Esophagus squamous epithelium (tissue), 5 donors: ENCODE measurements at regions not wholly inside any gene's neighbourhood (a gene's known extent, or its start where the extent isn't known, plus 50 kb on each side); places are given as distances from the start of the nearest gene placed in this dataset.

Source experiments
- DNase-seq: peaks from one replicate; lab custom pipeline; 2025; lab: John Stamatoyannopoulos, UW
- H3K27ac ChIP-seq, 4 donors: fragments of 200-600 bp; sonication (generic); one replicate each; pipeline ENCODE4 v1.5.1; 2016 to 2019; ENCODE audit warnings: mild to moderate bottlenecking in 1 of 4
- H3K27me3 ChIP-seq, 4 donors: fragments of 200-600 bp; sonication (generic); 1 replicate in 3 of 4; 2 replicates in 1 of 4; pipeline versions ENCODE4 v1.5.1 to v1.6.0; 2017 to 2021; ENCODE audit warnings: antibody characterized with exemption in 1 of 4
- H3K36me3 ChIP-seq, 3 donors: fragments of 200-600 bp; sonication (generic); one replicate each; pipeline ENCODE4 v1.5.1; 2016 to 2019
- H3K4me1 ChIP-seq, 3 donors: fragments of 200-600 bp; sonication (generic); one replicate each; pipeline ENCODE4 v1.5.1; 2017 to 2019
- H3K4me3 ChIP-seq, 4 donors: fragments of 200-600 bp; sonication (generic); 1 replicate in 3 of 4; 2 replicates in 1 of 4; pipeline ENCODE4 v1.5.1; 2016 to 2019; ENCODE audit warnings: mild to moderate bottlenecking in 2 of 4, moderate library complexity in 1 of 4
- H3K9me3 ChIP-seq, 3 donors: fragments of 200-600 bp; sonication (generic); one replicate each; pipeline ENCODE4 v1.5.1; 2016 to 2019
- POLR2A ChIP-seq, 4 donors: fragments of 450-650 bp; IDR thresholded peaks; one replicate each; pipeline ENCODE4 v1.6.1; 2017; ENCODE audit warnings: antibody characterized with exemption in 4 of 4, mild to moderate bottlenecking in 4 of 4, moderate library complexity in 3 of 4
- WGBS, 2 donors: methylation state at CpG; one replicate each; pipeline ENCODE4 v1.1.5; 2018; 5-methylcytosine and 5-hydroxymethylcytosine counted together
- intact Hi-C: fragments of 100-400 bp; cut with DNase I; formaldehyde crosslinking; loops from one replicate; pipeline ENCODE4 v1.15.0; 2022
- TF ChIP-seq, protein P1 (sequence below), 6 experiments: fragments of 450-650 bp in 4 of 6; fragments of 200-600 bp in 2 of 6; sonication (generic) in 2 of 6; IDR thresholded peaks; one replicate each; pipeline ENCODE4 v1.5.1; 2016 to 2019; ENCODE audit warnings: antibody characterized with exemption in 6 of 6, mild to moderate bottlenecking in 4 of 6, moderate library complexity in 4 of 6
- donor health status: DM: yes; HTN: yes; CAD: no.

DNA sequence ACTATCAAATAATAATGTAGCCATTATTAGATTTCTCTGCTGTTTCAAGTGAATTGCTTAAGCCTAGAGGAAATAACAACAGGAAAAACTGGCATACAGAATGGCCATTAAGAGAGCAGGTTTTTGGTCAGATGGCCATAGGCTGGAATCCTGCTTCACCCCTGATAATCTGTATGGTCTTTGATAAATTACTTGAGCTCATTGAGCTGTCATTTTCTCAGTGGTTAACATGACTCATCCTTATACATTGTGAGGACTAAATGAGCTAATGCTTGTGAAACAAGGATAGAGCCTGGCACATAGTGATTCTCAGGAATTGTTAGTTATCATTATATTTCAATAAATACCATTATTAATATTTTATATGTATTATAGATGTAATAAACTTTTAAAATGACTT lies 516.5 kb downstream of the KIF4B start:
- TF ChIP-seq, protein P1, sequence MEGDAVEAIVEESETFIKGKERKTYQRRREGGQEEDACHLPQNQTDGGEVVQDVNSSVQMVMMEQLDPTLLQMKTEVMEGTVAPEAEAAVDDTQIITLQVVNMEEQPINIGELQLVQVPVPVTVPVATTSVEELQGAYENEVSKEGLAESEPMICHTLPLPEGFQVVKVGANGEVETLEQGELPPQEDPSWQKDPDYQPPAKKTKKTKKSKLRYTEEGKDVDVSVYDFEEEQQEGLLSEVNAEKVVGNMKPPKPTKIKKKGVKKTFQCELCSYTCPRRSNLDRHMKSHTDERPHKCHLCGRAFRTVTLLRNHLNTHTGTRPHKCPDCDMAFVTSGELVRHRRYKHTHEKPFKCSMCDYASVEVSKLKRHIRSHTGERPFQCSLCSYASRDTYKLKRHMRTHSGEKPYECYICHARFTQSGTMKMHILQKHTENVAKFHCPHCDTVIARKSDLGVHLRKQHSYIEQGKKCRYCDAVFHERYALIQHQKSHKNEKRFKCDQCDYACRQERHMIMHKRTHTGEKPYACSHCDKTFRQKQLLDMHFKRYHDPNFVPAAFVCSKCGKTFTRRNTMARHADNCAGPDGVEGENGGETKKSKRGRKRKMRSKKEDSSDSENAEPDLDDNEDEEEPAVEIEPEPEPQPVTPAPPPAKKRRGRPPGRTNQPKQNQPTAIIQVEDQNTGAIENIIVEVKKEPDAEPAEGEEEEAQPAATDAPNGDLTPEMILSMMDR (IDR thresholded peaks at IDR 0.05) = no peak
- TF ChIP-seq POLR2A (IDR thresholded peaks at IDR 0.05) = no peak

DNA sequence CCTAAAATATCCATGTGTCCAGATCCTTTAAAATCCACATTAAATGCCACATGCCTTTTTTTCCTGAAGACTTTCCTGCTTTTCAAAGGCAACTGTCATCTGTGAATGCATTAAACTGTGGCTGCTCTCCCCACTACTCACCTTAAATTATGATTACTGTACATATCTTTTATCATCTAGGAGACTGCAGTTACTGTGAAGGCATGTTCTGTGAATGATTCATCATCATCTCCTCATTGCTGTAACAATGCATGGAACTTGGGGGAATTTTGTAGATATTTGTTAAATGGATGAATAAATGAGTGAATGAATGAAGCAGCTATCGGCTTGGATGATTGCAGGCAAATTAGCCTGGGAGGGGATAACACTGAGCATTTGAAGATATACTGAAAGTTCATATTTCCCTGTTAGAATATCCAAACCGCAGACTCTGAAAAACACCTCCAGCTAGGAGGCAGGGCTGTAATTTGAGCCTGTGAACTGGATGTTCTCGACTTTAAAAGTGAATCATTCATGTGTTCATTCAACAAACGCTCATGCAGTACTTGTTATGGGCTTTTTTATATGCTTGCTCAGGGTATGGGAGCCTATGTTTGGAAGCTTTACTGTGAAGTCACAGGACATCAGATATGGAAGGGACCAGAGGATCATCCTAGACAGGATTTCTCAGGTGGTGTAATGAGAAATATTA lies 519.2 kb downstream of the KIF4B start:
- H3K36me3 ChIP-seq = no peaks in the 10 kb centered on the region
- no peak for DNase-seq
- H3K4me1 ChIP-seq = no peaks in the 10 kb centered on the region
- no peak overlapping the region for H3K27ac ChIP-seq
- TF ChIP-seq POLR2A (IDR thresholded peaks at IDR 0.05) = no peak
- TF ChIP-seq, protein P1 (IDR thresholded peaks at IDR 0.05) = no peak
- WGBS, 2 donors = 30 to 32% methylated on average over 4 of the region's 4 CpGs
- H3K4me3 ChIP-seq = no peak overlapping the region
- no peaks in the 10 kb centered on the region for H3K27me3 ChIP-seq
- intact Hi-C loops = no loop called here
- no peaks in the 10 kb centered on the region for H3K9me3 ChIP-seq

More for the DNA sequence above, 516.5 kb downstream of the KIF4B start:
- no peak for DNase-seq
- H3K9me3 ChIP-seq = no peaks in the 10 kb centered on the region
- H3K27ac ChIP-seq = no peak overlapping the region
- no peaks in the 10 kb centered on the region for H3K36me3 ChIP-seq
- H3K4me3 ChIP-seq = no peak overlapping the region
- no peaks in the 10 kb centered on the region for H3K4me1 ChIP-seq
- intact Hi-C loops = no loop called here
- H3K27me3 ChIP-seq = no peaks in the 10 kb centered on the region

DNA sequence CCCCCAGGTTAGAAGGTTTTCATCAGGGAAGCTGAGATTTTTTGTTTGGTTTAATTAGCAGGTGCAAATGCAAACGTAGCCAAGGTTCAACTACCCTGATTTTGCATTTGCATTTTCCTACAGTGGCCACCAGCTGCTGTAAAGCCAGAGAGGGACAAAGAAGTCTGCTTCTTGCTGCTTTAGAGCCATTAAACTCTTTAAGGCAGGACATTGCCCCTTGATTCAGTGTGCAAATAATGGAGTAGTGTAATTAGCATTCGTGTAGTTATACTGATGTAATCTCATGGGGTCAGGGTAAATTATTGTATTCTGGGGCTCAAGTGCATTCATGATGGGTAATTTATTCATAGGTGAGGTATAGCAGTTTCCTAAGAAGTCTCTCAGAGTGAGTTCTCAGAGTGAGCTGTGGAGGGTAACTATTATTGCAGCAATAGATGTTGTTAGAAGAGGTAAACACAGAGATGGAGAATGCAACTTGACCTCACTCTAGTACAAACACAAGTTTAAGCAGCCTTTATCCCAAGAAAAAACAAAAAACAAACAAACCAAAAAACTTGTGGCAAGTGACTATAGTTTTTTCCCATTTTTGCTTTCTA lies 526.5 kb downstream of the KIF4B start:
- H3K36me3 ChIP-seq = no peaks in the 10 kb centered on the region
- TF ChIP-seq, protein P1 (IDR thresholded peaks at IDR 0.05) = no peak
- no peak for TF ChIP-seq POLR2A (IDR thresholded peaks at IDR 0.05)
- no peaks in the 10 kb centered on the region for H3K4me1 ChIP-seq
- H3K27me3 ChIP-seq = no peaks in the 10 kb centered on the region
- intact Hi-C loops = no loop called here
- 15 to 23% methylated on average over 2 of the region's 2 CpGs for WGBS, 2 donors
- no peak overlapping the region for H3K4me3 ChIP-seq
- no peak for DNase-seq
- no peaks in the 10 kb centered on the region for H3K9me3 ChIP-seq
- no peak overlapping the region for H3K27ac ChIP-seq

DNA sequence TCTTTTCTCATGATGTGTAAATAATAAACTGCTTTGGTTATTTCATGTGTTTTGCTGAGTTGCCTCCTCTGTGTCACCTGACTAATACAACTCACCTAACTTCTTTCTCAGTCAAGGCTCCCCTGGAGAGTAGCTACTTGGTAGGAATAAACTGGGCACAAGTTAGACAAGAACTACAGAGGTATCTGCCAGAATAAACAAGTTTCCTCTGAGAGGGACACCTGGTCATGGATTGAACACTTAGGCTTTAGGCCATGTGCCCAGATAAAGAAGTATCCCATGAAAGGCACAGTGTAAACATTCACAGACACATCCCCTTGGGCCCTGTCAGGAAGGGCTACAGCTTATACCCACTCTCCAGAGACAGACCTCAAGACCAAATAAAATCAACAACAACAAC lies 532.5 kb downstream of the KIF4B start:
- H3K27ac ChIP-seq = no peak overlapping the region
- no peaks in the 10 kb centered on the region for H3K4me1 ChIP-seq
- no peaks in the 10 kb centered on the region for H3K9me3 ChIP-seq
- DNase-seq = no peak
- TF ChIP-seq, protein P1 (IDR thresholded peaks at IDR 0.05) = no peak
- TF ChIP-seq POLR2A (IDR thresholded peaks at IDR 0.05) = no peak
- H3K27me3 ChIP-seq = no peaks in the 10 kb centered on the region
- no peak overlapping the region for H3K4me3 ChIP-seq
- intact Hi-C loops = no loop called here
- no peaks in the 10 kb centered on the region for H3K36me3 ChIP-seq

DNA sequence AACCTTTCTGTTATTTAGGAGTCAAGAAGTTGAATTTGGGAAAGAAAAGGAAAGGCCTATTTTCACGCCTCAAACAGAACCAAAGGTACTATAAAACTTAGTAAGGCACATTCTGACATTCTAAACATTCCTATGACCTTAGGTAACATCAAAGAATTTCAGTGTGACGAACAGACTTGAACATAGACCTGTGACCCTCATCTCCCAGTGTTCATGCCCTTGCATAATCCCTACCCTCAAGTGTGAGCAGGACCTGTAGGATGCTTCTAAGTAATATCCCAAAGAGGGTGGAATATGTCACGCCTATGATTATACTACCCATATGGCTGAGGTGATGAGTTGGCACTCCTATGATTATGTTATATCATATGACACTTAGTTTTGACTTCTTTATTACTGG lies 540.9 kb downstream of the KIF4B start:
- intact Hi-C loops = no loop called here
- H3K36me3 ChIP-seq = no peaks in the 10 kb centered on the region
- no peaks in the 10 kb centered on the region for H3K4me1 ChIP-seq
- no peak for DNase-seq
- H3K9me3 ChIP-seq = no peaks in the 10 kb centered on the region
- no peaks in the 10 kb centered on the region for H3K27me3 ChIP-seq
- WGBS, 2 donors = 58 to 81% methylated on average over 3 of the region's 3 CpGs
- no peak for TF ChIP-seq POLR2A (IDR thresholded peaks at IDR 0.05)
- TF ChIP-seq, protein P1 (IDR thresholded peaks at IDR 0.05) = no peak
- no peak overlapping the region for H3K27ac ChIP-seq
- no peak overlapping the region for H3K4me3 ChIP-seq
